ENCODE measurements at regions not wholly inside any gene's neighbourhood (a gene's known extent, or its start where the extent isn't known, plus 50 kb on each side); places are given as distances from the start of the nearest gene placed in this dataset.
"Not testable (repeated sequence)": the region's sequence is repeated elsewhere in the genome, so short reads cannot be mapped to it uniquely, and the experiment has no call there.

DNA sequence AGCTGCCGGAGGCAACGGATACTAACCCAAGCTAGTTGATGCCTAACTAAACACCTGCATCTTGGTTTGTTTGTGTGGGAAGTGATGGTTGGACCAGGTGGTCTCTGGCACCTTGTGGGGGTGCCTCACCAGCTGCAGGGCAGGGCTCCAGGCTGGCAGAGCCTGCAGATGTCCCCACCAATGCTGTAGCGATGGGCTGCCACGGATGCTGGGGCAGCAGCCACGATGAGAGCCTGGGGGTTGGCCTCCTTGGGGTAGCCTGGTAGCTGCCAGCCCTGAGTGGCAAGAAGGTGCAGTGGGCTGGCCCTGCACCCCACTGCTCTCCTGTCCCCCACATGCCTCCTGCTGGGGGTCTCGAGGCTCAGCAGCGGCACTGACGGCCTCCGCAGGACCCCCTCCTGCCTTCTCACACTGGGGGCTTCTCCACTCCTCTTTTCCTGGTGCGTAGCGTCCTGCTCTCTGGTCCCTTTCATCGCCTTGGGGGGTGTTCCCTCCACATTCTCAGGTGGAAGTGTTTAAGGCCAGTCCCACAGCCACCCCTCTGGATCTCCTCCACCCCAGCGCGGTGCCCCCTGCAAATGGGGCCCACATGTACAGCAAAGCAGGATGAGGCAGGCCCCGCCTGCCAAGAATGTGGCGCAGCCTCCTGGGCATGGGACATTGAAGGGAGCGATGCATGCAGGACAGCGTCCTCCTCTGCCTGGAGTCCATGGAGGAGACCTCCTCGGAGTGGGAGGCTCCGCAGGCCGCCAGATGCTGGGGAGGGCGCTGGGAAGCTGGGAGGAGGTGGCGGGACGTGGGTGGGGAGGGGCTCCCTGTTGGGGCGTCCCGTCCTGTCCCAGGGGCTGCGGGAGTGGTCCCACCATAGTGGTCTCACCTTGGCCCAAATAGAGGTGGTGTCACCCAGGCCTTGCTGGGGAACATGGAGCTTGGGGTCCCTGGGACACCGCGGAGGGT lies 173.1 kb downstream of the ASB1 start:
- no peak for DNase-seq (ENCODE audit: low read depth in 3 of 3)

GRCh38 chr2:238600506-238601432 lies 174.0 kb downstream of the ASB1 start:
- no peak for DNase-seq (ENCODE audit: low read depth in 3 of 3)

GRCh38 chr2:238601433-238602222 lies 174.9 kb downstream of the ASB1 start:
- DNase-seq (ENCODE audit: low read depth in 3 of 3), result no peak

- DNase-seq (ENCODE audit: low read depth in 3 of 3), result no peak
Measured at GRCh38 chr2:238602223-238602960, 175.7 kb downstream of the ASB1 start.

- DNase-seq (ENCODE audit: low read depth in 3 of 3), result no peak
Measured at GRCh38 chr2:238603596-238603995, 176.9 kb downstream of the ASB1 start.

DNA sequence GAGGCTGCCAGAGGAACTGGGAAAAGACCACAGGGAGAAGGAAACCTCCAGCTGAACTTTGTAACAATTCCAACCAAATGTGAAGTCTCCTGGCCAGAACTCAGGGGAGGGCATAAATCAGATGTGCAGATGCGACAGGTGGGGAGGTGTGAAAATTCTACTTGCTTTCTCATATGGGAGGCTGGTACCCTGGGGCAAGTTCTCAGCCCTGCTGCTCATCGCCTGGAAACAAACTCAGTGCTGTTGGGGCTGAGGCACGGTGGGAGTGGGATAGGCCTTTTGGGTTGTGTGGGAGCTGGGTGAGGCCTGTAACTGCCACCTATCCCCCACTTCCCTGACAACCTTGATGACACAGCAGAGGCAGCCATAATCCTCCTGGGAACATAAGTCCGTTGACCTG lies 179.6 kb downstream of the ASB1 start:
- DNase-seq (ENCODE audit: low read depth in 3 of 3), result no peak

- no peak for DNase-seq (ENCODE audit: low read depth in 3 of 3)
Measured at GRCh38 chr2:238613610-238614009, 186.9 kb downstream of the ASB1 start.

- no peak for DNase-seq (ENCODE audit: low read depth in 3 of 3)
Measured at GRCh38 chr2:238614376-238614775, 187.6 kb downstream of the ASB1 start.

GRCh38 chr2:238615187-238615586 lies 188.5 kb downstream of the ASB1 start:
- no peak for DNase-seq (ENCODE audit: low read depth in 3 of 3)

DNA sequence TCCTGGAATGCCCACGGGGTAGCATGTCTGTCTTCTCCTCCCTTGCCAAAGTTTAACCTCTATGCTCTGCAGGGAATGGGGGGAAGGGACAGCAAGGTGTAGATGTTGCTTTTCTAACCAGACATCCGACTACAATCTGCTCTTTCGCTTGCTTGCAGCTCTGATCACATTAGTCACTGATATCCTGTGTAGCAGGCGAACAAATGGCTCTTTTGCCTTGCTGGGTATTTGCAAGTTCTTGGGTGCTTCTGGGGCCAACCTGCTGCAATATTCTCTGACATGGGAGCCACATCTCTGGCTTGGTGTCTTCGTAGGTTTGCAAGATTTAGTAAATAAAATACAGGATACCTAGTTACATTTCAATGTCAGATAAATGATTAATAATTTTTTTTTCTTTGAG lies 190.0 kb downstream of the ASB1 start:
- DNase-seq (ENCODE audit: low read depth in 3 of 3), result no peak

DNA sequence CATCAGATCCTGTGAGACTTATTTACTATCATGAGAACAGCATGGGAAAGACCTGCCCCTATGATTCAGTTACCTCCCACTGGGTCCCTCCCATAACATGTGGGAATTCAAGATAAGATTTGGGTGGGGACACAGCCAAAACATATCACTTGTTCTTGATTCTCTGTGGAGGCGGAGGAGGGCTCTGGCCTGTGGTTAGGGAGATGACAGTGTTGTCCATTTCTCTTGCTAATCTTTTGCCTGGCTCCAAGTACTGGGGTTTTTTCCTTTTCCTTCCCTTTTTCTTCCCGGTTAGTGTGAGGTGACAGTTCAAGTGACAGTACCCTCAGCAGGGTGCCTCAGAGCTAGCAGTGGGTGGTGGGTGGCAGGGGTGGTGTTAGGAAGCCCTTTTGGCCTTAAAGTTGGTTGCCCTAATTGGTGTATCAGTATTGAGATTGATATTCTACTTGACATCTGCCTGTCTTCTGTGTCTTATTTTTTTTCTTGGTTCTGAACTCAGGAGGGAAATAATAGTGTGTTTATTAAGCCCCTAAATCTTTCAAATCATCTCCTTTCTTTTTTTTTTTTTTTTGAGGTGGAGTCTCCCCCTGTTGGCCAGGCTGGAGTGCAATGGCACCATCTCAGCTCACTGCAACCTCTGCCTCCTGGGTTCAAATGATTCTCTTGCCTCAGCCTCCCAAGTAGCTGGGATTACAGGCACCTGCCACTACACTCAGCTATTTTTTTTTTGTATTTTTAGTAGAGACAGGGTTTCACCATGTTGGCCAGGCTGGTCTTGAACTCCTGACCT lies 192.0 kb downstream of the ASB1 start:
- DNase-seq (ENCODE audit: low read depth in 3 of 3), result not testable (repeated sequence)

GRCh38 chr2:238627899-238628298 lies 201.2 kb downstream of the ASB1 start:
- DNase-seq (ENCODE audit: low read depth in 3 of 3), result no peak

DNA sequence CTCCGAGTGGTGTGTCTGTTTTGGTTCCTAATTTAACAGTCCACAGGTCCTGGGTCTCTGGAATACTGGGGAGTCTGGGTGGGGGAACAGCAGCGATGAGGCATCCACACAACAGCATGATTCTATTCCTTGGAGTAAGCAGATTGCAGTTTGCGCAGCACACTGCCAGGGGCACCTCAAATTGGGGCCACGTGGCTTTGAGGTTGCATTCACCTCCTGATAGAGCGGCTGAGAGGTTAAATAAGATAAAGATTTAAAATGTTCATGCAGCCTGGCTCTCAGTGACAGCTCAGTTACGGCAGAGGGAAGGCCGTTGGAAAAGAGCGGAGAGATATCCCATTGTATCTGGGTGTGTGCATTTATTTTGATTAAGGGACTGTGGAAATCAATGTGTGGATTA lies 202.3 kb downstream of the ASB1 start:
- DNase-seq (ENCODE audit: low read depth in 3 of 3), result no peak

- no peak for DNase-seq (ENCODE audit: low read depth in 3 of 3)
Measured at GRCh38 chr2:238631491-238632180, 204.9 kb downstream of the ASB1 start.

- no peak for DNase-seq (ENCODE audit: low read depth in 3 of 3)
Measured at GRCh38 chr2:238632181-238633060, 205.7 kb downstream of the ASB1 start.

DNA sequence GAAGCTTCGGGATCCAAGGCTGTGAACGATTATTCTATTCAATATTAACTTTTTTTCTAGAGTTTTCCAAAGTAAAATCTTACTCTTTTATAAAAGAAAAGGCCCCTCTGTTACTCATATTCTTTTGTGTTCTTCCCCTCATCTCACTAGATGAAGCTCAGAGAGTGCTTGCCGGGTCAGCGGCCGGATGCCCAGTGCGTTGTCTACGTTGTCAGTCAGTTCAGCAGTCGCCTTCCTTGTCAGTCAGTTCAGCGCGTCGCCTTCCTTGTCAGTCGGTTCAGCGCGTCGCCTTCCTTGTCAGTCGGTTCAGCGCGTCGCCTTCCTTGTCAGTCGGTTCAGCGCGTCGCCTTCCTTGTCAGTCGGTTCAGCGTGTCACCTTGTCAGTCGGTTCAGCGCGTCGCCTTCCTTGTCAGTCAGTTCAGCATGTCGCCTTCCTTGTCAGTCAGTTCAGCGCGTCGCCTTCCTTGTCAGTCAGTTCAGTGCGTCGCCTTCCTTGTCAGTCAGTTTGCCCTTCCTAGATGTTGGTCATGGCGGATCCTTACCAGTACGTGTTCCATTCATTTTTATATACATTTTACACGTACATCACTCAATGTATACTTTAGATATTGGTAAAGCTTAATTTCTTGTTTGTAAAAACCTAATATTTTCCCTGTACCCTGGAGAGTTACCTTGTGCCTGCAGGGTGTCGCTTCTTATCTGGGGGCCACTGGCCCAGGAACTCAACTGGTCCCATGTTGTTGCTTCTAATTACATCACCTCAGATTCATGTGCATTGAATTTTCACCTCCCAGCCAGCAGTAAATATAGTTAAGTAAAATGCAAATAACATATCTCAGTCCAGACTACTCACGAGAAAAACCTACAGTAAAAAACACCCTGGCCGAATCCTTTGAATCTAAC lies 206.9 kb downstream of the ASB1 start:
- no peak for DNase-seq (ENCODE audit: low read depth in 3 of 3)

- DNase-seq (ENCODE audit: low read depth in 3 of 3), result no peak
Measured at GRCh38 chr2:238634701-238635357, 208.1 kb downstream of the ASB1 start.
